Natural killer cell (primary cell): ENCODE measurements at regions not wholly inside any gene's neighbourhood (a gene's known extent, or its start where the extent isn't known, plus 50 kb on each side); places are given as distances from the start of the nearest gene placed in this dataset.
A peak's percentile ranks its signal among the peaks of the same experiment; 100 is the strongest.

Source experiments
- ATAC-seq, 3 donors: fragments of 150-1000 bp in 2 of 3; fragments of 200-7000 bp in 1 of 3; cut with Tn5 transposase; 1 replicate in 1 of 3; 2 replicates in 2 of 3; pipeline ENCODE4 v1.10.0; 2021; ENCODE audit warnings: mild to moderate bottlenecking in 2 of 3, moderate library complexity in 2 of 3
- DNase-seq, 2 donors: peaks; one replicate each; pipeline versions ENCODE4 v3.0.0 to v3.0.0-alpha.2; 2013 to 2021; ENCODE audit warnings: mixed read lengths in 1 of 2
- H3K27ac ChIP-seq: one replicate; pipeline ENCODE4 v1.5.1; 2013; ENCODE audit warnings: mild to moderate bottlenecking, low read length
- H3K27me3 ChIP-seq: one replicate; pipeline ENCODE4 v1.6.1; 2013; ENCODE audit warnings: low read length; ENCODE audit not compliant: control insufficient read depth, insufficient read depth
- H3K36me3 ChIP-seq: one replicate; pipeline ENCODE4 v1.6.1; 2013; ENCODE audit warnings: low read length; ENCODE audit not compliant: control insufficient read depth, insufficient read depth
- H3K4me1 ChIP-seq: one replicate; pipeline ENCODE4 v1.6.1; 2013; ENCODE audit warnings: low read length; ENCODE audit not compliant: control insufficient read depth, insufficient read depth
- H3K4me3 ChIP-seq: one replicate; pipeline ENCODE4 v1.5.1; 2013; ENCODE audit warnings: low read length
- H3K9me3 ChIP-seq: one replicate; pipeline ENCODE4 v1.6.1; 2013; ENCODE audit warnings: low read length; ENCODE audit not compliant: control insufficient read depth, insufficient read depth
- H3K27ac Mint-ChIP-seq, 2 donors: one replicate each; pipeline ENCODE4 v1.8.0; 2022; ENCODE audit warnings: mild to moderate bottlenecking in 2 of 2, mixed read lengths in 2 of 2, moderate library complexity in 1 of 2
- H3K27me3 Mint-ChIP-seq, 2 donors: one replicate each; pipeline ENCODE4 v1.8.0; 2022; ENCODE audit warnings: low read depth in 2 of 2, mixed read lengths in 2 of 2
- H3K36me3 Mint-ChIP-seq: one replicate; pipeline ENCODE4 v1.8.0; 2022; ENCODE audit warnings: mixed read lengths
- H3K4me1 Mint-ChIP-seq, 2 donors: one replicate each; pipeline ENCODE4 v1.8.0; 2022; ENCODE audit warnings: mixed read lengths in 2 of 2
- H3K4me3 Mint-ChIP-seq: one replicate; pipeline ENCODE4 v1.8.0; 2022; ENCODE audit warnings: mild to moderate bottlenecking, moderate library complexity, mixed read lengths
- H3K9me3 Mint-ChIP-seq, 2 donors: one replicate each; pipeline ENCODE4 v1.8.0; 2022; ENCODE audit warnings: mixed read lengths in 2 of 2
- WGBS: methylation state at CpG from one replicate; pipeline ENCODE4 v1.1.7; 2013; ENCODE audit warnings: missing lambda C conversion rate; ENCODE audit not compliant: insufficient coverage; 5-methylcytosine and 5-hydroxymethylcytosine counted together
- intact Hi-C: fragments of 100-400 bp; cut with micrococcal nuclease; formaldehyde crosslinking; loops from one replicate; pipeline ENCODE4 v1.14.2; 2022
- TF ChIP-seq, protein P1 (sequence below): fragments of 200-600 bp; IDR thresholded peaks from one replicate; pipeline ENCODE4 v1.8.0; 2022; ENCODE audit warnings: antibody characterized with exemption

GRCh38 chr5:128673000-128673399 is 135.0 kb upstream of the FBN2 start:
- intact Hi-C loops, result no loop called here
- ATAC-seq (no peak), DNase-seq (no peak)
- Histone ChIP-seq H3K27me3 (no peaks in the 10 kb centered on the region), H3K9me3 (no peaks in the 10 kb centered on the region), H3K27ac (no peak overlapping the region), H3K4me3 (no peak overlapping the region), H3K4me1 (no peaks in the 10 kb centered on the region), H3K36me3 (no peaks in the 10 kb centered on the region)
- no peaks in the 10 kb centered on the region for H3K27me3 Mint-ChIP-seq
- no peaks in the 10 kb centered on the region for H3K4me1 Mint-ChIP-seq
- no peak overlapping the region for H3K4me3 Mint-ChIP-seq
- H3K36me3 Mint-ChIP-seq, result peaks cover 3% of the 10 kb centered on the region
- H3K9me3 Mint-ChIP-seq, result peaks cover 7 to 8% of the 10 kb centered on the region in 2 donors
- TF ChIP-seq, protein P1, sequence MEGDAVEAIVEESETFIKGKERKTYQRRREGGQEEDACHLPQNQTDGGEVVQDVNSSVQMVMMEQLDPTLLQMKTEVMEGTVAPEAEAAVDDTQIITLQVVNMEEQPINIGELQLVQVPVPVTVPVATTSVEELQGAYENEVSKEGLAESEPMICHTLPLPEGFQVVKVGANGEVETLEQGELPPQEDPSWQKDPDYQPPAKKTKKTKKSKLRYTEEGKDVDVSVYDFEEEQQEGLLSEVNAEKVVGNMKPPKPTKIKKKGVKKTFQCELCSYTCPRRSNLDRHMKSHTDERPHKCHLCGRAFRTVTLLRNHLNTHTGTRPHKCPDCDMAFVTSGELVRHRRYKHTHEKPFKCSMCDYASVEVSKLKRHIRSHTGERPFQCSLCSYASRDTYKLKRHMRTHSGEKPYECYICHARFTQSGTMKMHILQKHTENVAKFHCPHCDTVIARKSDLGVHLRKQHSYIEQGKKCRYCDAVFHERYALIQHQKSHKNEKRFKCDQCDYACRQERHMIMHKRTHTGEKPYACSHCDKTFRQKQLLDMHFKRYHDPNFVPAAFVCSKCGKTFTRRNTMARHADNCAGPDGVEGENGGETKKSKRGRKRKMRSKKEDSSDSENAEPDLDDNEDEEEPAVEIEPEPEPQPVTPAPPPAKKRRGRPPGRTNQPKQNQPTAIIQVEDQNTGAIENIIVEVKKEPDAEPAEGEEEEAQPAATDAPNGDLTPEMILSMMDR, result no peak
- no peak overlapping the region for H3K27ac Mint-ChIP-seq
- WGBS, result 68% methylated on average over 2 of the region's 3 CpGs

- Histone ChIP-seq H3K9me3 (no peaks in the 10 kb centered on the region), H3K27ac (no peak overlapping the region), H3K4me1 (no peaks in the 10 kb centered on the region), H3K27me3 (no peaks in the 10 kb centered on the region), H3K4me3 (no peak overlapping the region), H3K36me3 (no peaks in the 10 kb centered on the region)
- Mint-ChIP-seq H3K36me3 (peaks cover 6% of the 10 kb centered on the region), H3K27ac (no peak overlapping the region), H3K9me3 (peaks cover 8 to 10% of the 10 kb centered on the region in 2 donors), H3K4me1 (no peaks in the 10 kb centered on the region), H3K4me3 (no peak overlapping the region), H3K27me3 (no peaks in the 10 kb centered on the region)
- ATAC-seq (no peak), DNase-seq (no peak)
- WGBS, result 67% methylated on average over 1 of the region's 1 CpG
- TF ChIP-seq, protein P1, result no peak
- intact Hi-C loops, result no loop called here
Observed at GRCh38 chr5:128673411-128673957, 135.4 kb upstream of the FBN2 start.

- Mint-ChIP-seq H3K9me3 (peaks cover 8 to 10% of the 10 kb centered on the region in 2 donors), H3K4me1 (no peaks in the 10 kb centered on the region), H3K36me3 (peaks cover 6% of the 10 kb centered on the region), H3K27ac (no peak overlapping the region), H3K27me3 (no peaks in the 10 kb centered on the region), H3K4me3 (no peak overlapping the region)
- TF ChIP-seq, protein P1, result no peak
- WGBS, result 93% methylated on average over 2 of the region's 3 CpGs
- no peaks in the 10 kb centered on the region for H3K9me3 ChIP-seq
- no peak overlapping the region for H3K27ac ChIP-seq
- H3K4me3 ChIP-seq, result no peak overlapping the region
- H3K4me1 ChIP-seq, result no peaks in the 10 kb centered on the region
- no peaks in the 10 kb centered on the region for H3K36me3 ChIP-seq
- DNase-seq, result no peak
- H3K27me3 ChIP-seq, result no peaks in the 10 kb centered on the region
- intact Hi-C loops, result no loop called here
- no peak for ATAC-seq
Observed at GRCh38 chr5:128673970-128674369, 135.9 kb upstream of the FBN2 start.

DNA sequence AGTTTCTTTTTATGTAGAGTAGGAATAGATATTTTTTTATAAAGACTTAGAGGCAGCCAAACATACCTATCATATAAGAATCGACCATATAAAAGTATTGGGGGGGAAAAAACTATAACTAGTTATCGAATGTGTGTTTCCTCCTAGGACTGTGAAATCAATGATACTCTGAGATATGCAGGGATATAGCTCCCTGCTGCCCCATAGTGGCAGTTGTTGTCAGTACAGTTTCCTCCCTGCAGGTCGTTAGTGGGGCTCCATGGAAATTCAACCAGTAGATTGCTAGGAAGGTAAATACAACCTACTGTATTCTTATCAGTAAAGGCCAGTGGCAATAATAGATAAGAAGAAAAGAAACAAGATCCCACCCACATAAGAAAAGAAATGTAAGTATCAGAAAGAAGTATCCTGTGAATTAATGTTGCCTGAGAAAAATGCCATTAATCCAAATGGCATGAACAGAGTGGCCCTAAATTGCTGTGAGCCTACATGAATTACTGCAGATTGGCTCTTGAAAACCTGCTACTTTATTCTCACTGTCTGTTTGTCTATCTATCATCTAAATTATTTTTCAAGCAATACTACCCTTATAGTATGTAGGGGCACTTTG is 136.9 kb upstream of the FBN2 start:
- 83% methylated on average over 1 of the region's 3 CpGs for WGBS
- H3K4me3 Mint-ChIP-seq, result no peak overlapping the region
- Histone ChIP-seq H3K4me1 (no peaks in the 10 kb centered on the region), H3K27ac (no peak overlapping the region), H3K27me3 (no peaks in the 10 kb centered on the region), H3K36me3 (no peaks in the 10 kb centered on the region), H3K9me3 (no peaks in the 10 kb centered on the region), H3K4me3 (no peak overlapping the region)
- no peak for ATAC-seq
- TF ChIP-seq, protein P1, result no peak
- peak in 1 of 2 donors; percentile 44 for DNase-seq
- intact Hi-C loops, result no loop called here
- H3K9me3 Mint-ChIP-seq, result peaks cover 7 to 9% of the 10 kb centered on the region in 2 donors
- H3K36me3 Mint-ChIP-seq, result peaks cover 6% of the 10 kb centered on the region
- H3K27ac Mint-ChIP-seq, result no peak overlapping the region
- H3K27me3 Mint-ChIP-seq, result no peaks in the 10 kb centered on the region
- H3K4me1 Mint-ChIP-seq, result no peaks in the 10 kb centered on the region
